ENCODE measurements at regions not wholly inside any gene's neighbourhood (a gene's known extent, or its start where the extent isn't known, plus 50 kb on each side); places are given as distances from the start of the nearest gene placed in this dataset.

- TF ChIP-seq CTCF (IDR thresholded peaks at IDR 0.05) = no peak
- TF ChIP-seq POLR2A (IDR thresholded peaks at IDR 0.05) = no peak
- no peak for TF ChIP-seq POLR2AphosphoS5 (IDR thresholded peaks at IDR 0.05)
Measured at GRCh38 chr11:69390561-69390960, 90.9 kb upstream of the LINC01488 start.

Data from prostate gland (tissue), 2 donors.